ENCODE measurements at regions not wholly inside any gene's neighbourhood (a gene's known extent, or its start where the extent isn't known, plus 50 kb on each side); places are given as distances from the start of the nearest gene placed in this dataset.
A peak's percentile ranks its signal among the peaks of the same experiment; 100 is the strongest.

GRCh38 chr16:85401370-85401916 is 211.7 kb upstream of the GSE1 start:
- no peak for DNase-seq
- no peak overlapping the region for H3K27ac Mint-ChIP-seq
- H3K9me3 Mint-ChIP-seq = no peaks in the 10 kb centered on the region
- no peaks in the 10 kb centered on the region for H3K27me3 Mint-ChIP-seq (ENCODE audit: insufficient read depth)
- peaks cover 8% of the 10 kb centered on the region for H3K4me1 ChIP-seq (ENCODE audit: control insufficient read depth, insufficient read depth, low read length)
- H3K27me3 ChIP-seq (ENCODE audit: control insufficient read depth, insufficient read depth, low read length, poor library complexity, severe bottlenecking) = no peaks in the 10 kb centered on the region
- no peak overlapping the region for H3K4me3 ChIP-seq (ENCODE audit: low read length)
- H3K27ac ChIP-seq (ENCODE audit: low read depth, low read length) = no peak overlapping the region
- no peak for TF ChIP-seq CTCF (conservative IDR thresholded peaks at IDR 0.05)
- no peaks in the 10 kb centered on the region for H3K36me3 ChIP-seq (ENCODE audit: control insufficient read depth, insufficient read depth, low read length)
- no peaks in the 10 kb centered on the region for H3K36me3 Mint-ChIP-seq (ENCODE audit: low read depth)
- no peak overlapping the region for H3K9ac ChIP-seq (ENCODE audit: extremely low read depth, low read length, poor library complexity, severe bottlenecking)
- 85 to 87% methylated on average over 13 to 16 of the region's 16 CpGs for WGBS, 2 experiments (ENCODE audit: insufficient coverage in 1 of 2, insufficient read length in 1 of 2)
- no peak overlapping the region for H3K4me3 Mint-ChIP-seq
- peaks cover 6% of the 10 kb centered on the region for H3K9me3 ChIP-seq (ENCODE audit: control insufficient read depth, low read length)
- H3K4me1 Mint-ChIP-seq = peaks cover 26% of the 10 kb centered on the region

- Histone ChIP-seq H3K4me1 (ENCODE audit: control insufficient read depth, insufficient read depth, low read length) (peaks cover 8% of the 10 kb centered on the region), H3K4me3 (ENCODE audit: low read length) (no peak overlapping the region), H3K27ac (ENCODE audit: low read depth, low read length) (no peak overlapping the region), H3K36me3 (ENCODE audit: control insufficient read depth, insufficient read depth, low read length) (no peaks in the 10 kb centered on the region), H3K27me3 (ENCODE audit: control insufficient read depth, insufficient read depth, low read length, poor library complexity, severe bottlenecking) (no peaks in the 10 kb centered on the region), H3K9me3 (ENCODE audit: control insufficient read depth, low read length) (peaks cover 6% of the 10 kb centered on the region), H3K9ac (ENCODE audit: extremely low read depth, low read length, poor library complexity, severe bottlenecking) (no peak overlapping the region)
- peak; percentile 50 for DNase-seq
- Mint-ChIP-seq H3K36me3 (ENCODE audit: low read depth) (no peaks in the 10 kb centered on the region), H3K4me1 (peaks cover 23% of the 10 kb centered on the region), H3K27me3 (ENCODE audit: insufficient read depth) (no peaks in the 10 kb centered on the region), H3K9me3 (no peaks in the 10 kb centered on the region), H3K27ac (no peak overlapping the region), H3K4me3 (no peak overlapping the region)
- WGBS, 2 experiments (ENCODE audit: insufficient coverage in 1 of 2, insufficient read length in 1 of 2) = 91 to 96% methylated on average over 26 to 30 of the region's 30 CpGs
- no peak for TF ChIP-seq CTCF (conservative IDR thresholded peaks at IDR 0.05)
Observed at GRCh38 chr16:85401917-85402766, 211.0 kb upstream of the GSE1 start.

- Mint-ChIP-seq H3K27ac (peak overlapping the region; percentile 72), H3K36me3 (ENCODE audit: low read depth) (no peaks in the 10 kb centered on the region), H3K9me3 (no peaks in the 10 kb centered on the region), H3K4me3 (no peak overlapping the region), H3K27me3 (ENCODE audit: insufficient read depth) (no peaks in the 10 kb centered on the region), H3K4me1 (peaks cover 17% of the 10 kb centered on the region)
- Histone ChIP-seq H3K4me1 (ENCODE audit: control insufficient read depth, insufficient read depth, low read length) (peaks cover 8% of the 10 kb centered on the region), H3K27ac (ENCODE audit: low read depth, low read length) (no peak overlapping the region), H3K27me3 (ENCODE audit: control insufficient read depth, insufficient read depth, low read length, poor library complexity, severe bottlenecking) (no peaks in the 10 kb centered on the region), H3K4me3 (ENCODE audit: low read length) (no peak overlapping the region), H3K36me3 (ENCODE audit: control insufficient read depth, insufficient read depth, low read length) (no peaks in the 10 kb centered on the region), H3K9me3 (ENCODE audit: control insufficient read depth, low read length) (peaks cover 6% of the 10 kb centered on the region), H3K9ac (ENCODE audit: extremely low read depth, low read length, poor library complexity, severe bottlenecking) (no peak overlapping the region)
- DNase-seq = peak; percentile 73
- WGBS, 2 experiments (ENCODE audit: insufficient coverage in 1 of 2, insufficient read length in 1 of 2) = 66 to 70% methylated on average over 17 to 19 of the region's 19 CpGs
- no peak for TF ChIP-seq CTCF (conservative IDR thresholded peaks at IDR 0.05)
Observed at GRCh38 chr16:85402910-85403692, 210.0 kb upstream of the GSE1 start.

Measured in endodermal cell (in vitro differentiated cells).